ENCODE measurements at regions not wholly inside any gene's neighbourhood (a gene's known extent, or its start where the extent isn't known, plus 50 kb on each side); places are given as distances from the start of the nearest gene placed in this dataset.

GRCh38 chr16:77090062-77090461 is 100.9 kb upstream of the MON1B start:
- TF ChIP-seq POLR2AphosphoS5 (IDR thresholded peaks at IDR 0.05; ENCODE audit: low read depth, low read length) (no peak), REST (IDR thresholded peaks at IDR 0.05; ENCODE audit: insufficient read depth in 1 of 2, low read depth in 2 of 2, low read length in 2 of 2) (no peak), SIN3A (IDR thresholded peaks at IDR 0.05; ENCODE audit: borderline replicate concordance, insufficient read depth, low read length) (no peak), TAF1 (IDR thresholded peaks at IDR 0.05; ENCODE audit: borderline replicate concordance, insufficient read depth, low read length) (no peak), FOXP2 (optimal IDR thresholded peaks at IDR 0.05; ENCODE audit: borderline replicate concordance, extremely low read depth, extremely low read length, insufficient read depth) (no peak)
